Tibial nerve (tissue), 4 donors: ENCODE measurements at regions not wholly inside any gene's neighbourhood (a gene's known extent, or its start where the extent isn't known, plus 50 kb on each side); places are given as distances from the start of the nearest gene placed in this dataset.

ENCODE experiments used
- DNase-seq, 2 donors: peaks; one replicate each; pipeline ENCODE4 v3.0.0-alpha.2; 2019; ENCODE audit warnings: low spot score in 2 of 2
- H3K27ac ChIP-seq, 4 donors: fragments of 200-600 bp; sonication (generic) in 3 of 4; one replicate each; pipeline ENCODE4 v1.5.1; 2017 to 2019; ENCODE audit warnings: mild to moderate bottlenecking in 1 of 4
- H3K27me3 ChIP-seq, 2 donors: fragments of 200-600 bp; sonication (generic) in 1 of 2; one replicate each; pipeline versions ENCODE4 v1.5.1 to v1.6.0; 2017 to 2019
- H3K36me3 ChIP-seq, 3 donors: fragments of 200-600 bp; sonication (generic); one replicate each; pipeline ENCODE4 v1.5.1; 2018 to 2019
- H3K4me1 ChIP-seq, 4 donors: fragments of 200-600 bp; sonication (generic) in 3 of 4; one replicate each; pipeline ENCODE4 v1.5.1; 2017 to 2019
- H3K4me3 ChIP-seq, 4 donors: fragments of 200-600 bp; sonication (generic) in 3 of 4; one replicate each; pipeline ENCODE4 v1.5.1; 2017 to 2019; ENCODE audit warnings: mild to moderate bottlenecking in 1 of 4, moderate library complexity in 1 of 4
- H3K9me3 ChIP-seq, 4 donors: fragments of 200-600 bp; sonication (generic) in 3 of 4; one replicate each; pipeline ENCODE4 v1.5.1; 2017 to 2019
- CTCF ChIP-seq, 5 experiments: fragments of 200-600 bp in 3 of 5; fragments of 450-650 bp in 2 of 5; sonication (generic) in 3 of 5; IDR thresholded peaks; one replicate each; pipeline ENCODE4 v1.5.1; 2016 to 2019; ENCODE audit warnings: antibody characterized with exemption in 5 of 5, mild to moderate bottlenecking in 3 of 5, moderate library complexity in 2 of 5
- EP300 ChIP-seq, 2 donors: sonication (generic); formaldehyde crosslinking; IDR thresholded peaks; one replicate each; pipeline ENCODE4 v1.6.1; 2017; ENCODE audit warnings: antibody characterized with exemption in 2 of 2, mild to moderate bottlenecking in 1 of 2
- POLR2A ChIP-seq, 2 donors: fragments of 450-650 bp; IDR thresholded peaks; one replicate each; pipeline ENCODE4 v1.6.1; 2017; ENCODE audit warnings: antibody characterized with exemption in 2 of 2, mild to moderate bottlenecking in 2 of 2, moderate library complexity in 2 of 2
- WGBS, 2 donors: methylation state at CpG; one replicate each; pipeline ENCODE4 v1.1.5; 2018; 5-methylcytosine and 5-hydroxymethylcytosine counted together

DNA sequence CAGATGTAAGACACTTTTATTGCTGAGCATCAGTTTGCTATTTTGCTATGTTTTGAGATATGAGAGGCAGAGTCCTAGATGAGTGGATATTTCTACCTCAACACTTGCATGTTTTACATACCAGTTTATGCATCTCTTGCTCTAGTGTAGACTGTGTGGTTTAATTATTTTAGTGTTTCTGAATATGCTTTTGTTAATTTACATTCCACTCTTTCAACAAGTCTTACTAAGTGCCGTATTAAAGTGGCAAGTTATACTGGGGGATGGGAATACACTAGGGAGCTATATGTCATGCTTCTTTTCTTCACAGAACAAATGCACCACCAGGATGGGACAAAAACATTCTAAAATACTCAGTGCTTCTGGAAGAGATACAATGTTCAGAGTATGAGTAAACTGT lies 507.7 kb upstream of the PRMT6 start:
- no peak overlapping the region for H3K27ac ChIP-seq
- H3K4me3 ChIP-seq: no peak overlapping the region
- no peaks in the 10 kb centered on the region for H3K27me3 ChIP-seq
- no peaks in the 10 kb centered on the region for H3K36me3 ChIP-seq
- H3K4me1 ChIP-seq: no peaks in the 10 kb centered on the region
- no peak for DNase-seq
- TF ChIP-seq EP300 (IDR thresholded peaks at IDR 0.05) (no peak), CTCF (IDR thresholded peaks at IDR 0.05) (no peak), POLR2A (IDR thresholded peaks at IDR 0.05) (no peak)
- WGBS, 2 donors: 53% methylated on average over 1 of the region's 1 CpG
- no peaks in the 10 kb centered on the region for H3K9me3 ChIP-seq

DNA sequence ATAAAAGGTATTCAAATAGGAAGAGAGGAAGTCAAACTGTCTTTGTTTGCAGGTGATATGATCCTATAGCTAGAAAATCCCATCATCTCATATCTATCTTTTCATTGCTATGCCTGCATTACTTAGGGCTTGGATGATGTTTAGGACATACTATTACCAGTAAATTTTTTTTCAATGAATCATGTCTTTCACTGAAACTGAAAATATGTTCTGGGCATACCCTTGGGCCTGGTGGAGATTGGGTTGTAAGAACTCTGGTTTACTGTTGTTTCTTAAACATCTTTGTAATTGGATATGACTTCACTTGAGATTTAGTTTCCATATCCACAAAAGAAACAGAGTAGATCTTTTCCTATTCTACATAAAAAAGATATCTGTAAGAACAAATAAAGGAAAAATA lies 502.2 kb upstream of the PRMT6 start:
- no peaks in the 10 kb centered on the region for H3K36me3 ChIP-seq
- DNase-seq: no peak
- no peaks in the 10 kb centered on the region for H3K4me1 ChIP-seq
- H3K27ac ChIP-seq: no peak overlapping the region
- no peaks in the 10 kb centered on the region for H3K27me3 ChIP-seq
- peaks cover 0 to 3% (median 1%) of the 10 kb centered on the region in 4 donors for H3K9me3 ChIP-seq
- TF ChIP-seq EP300 (IDR thresholded peaks at IDR 0.05): no peak
- TF ChIP-seq CTCF (IDR thresholded peaks at IDR 0.05): no peak
- no peak for TF ChIP-seq POLR2A (IDR thresholded peaks at IDR 0.05)
- H3K4me3 ChIP-seq: no peak overlapping the region

DNA sequence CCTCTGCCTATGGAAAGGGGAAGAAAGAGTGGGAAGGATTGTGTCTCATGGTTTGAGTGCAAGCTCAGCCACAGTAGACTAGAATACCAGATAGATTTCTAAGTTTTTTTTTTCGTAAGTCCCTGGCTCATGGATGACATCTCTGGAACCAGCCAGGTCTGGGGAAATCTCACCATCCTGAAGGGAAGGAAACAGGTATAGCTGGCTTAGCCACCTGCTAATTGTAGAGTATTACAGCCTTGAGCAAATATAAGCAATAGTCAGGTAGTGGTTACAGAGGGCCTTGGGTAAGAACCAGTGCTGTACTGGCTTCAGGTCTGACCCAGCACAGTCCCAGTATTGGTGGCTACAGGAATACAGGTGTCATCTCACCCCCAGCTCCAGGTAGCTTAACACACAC lies 500.9 kb upstream of the PRMT6 start:
- no peak for DNase-seq
- no peaks in the 10 kb centered on the region for H3K27me3 ChIP-seq
- no peaks in the 10 kb centered on the region for H3K36me3 ChIP-seq
- WGBS, 2 donors: 87 to 90% methylated on average over 1 of the region's 1 CpG
- H3K9me3 ChIP-seq: peaks cover 0 to 3% (median 1%) of the 10 kb centered on the region in 4 donors
- TF ChIP-seq POLR2A (IDR thresholded peaks at IDR 0.05) (no peak), CTCF (IDR thresholded peaks at IDR 0.05) (no peak), EP300 (IDR thresholded peaks at IDR 0.05) (no peak)
- H3K4me3 ChIP-seq: no peak overlapping the region
- H3K27ac ChIP-seq: no peak overlapping the region
- H3K4me1 ChIP-seq: no peaks in the 10 kb centered on the region

- H3K4me1 ChIP-seq: peaks cover 0 to 4% (median 0%) of the 10 kb centered on the region in 4 donors
- TF ChIP-seq POLR2A (IDR thresholded peaks at IDR 0.05) (no peak), CTCF (IDR thresholded peaks at IDR 0.05) (no peak)
- 74 to 84% methylated on average over 2 of the region's 2 CpGs for WGBS, 2 donors
- H3K9me3 ChIP-seq: no peaks in the 10 kb centered on the region
- no peak overlapping the region for H3K4me3 ChIP-seq
- no peaks in the 10 kb centered on the region for H3K27me3 ChIP-seq
- H3K36me3 ChIP-seq: no peaks in the 10 kb centered on the region
- no peak overlapping the region for H3K27ac ChIP-seq
- no peak for DNase-seq
Measured at GRCh38 chr1:106564192-106564591, 492.3 kb upstream of the PRMT6 start.

DNA sequence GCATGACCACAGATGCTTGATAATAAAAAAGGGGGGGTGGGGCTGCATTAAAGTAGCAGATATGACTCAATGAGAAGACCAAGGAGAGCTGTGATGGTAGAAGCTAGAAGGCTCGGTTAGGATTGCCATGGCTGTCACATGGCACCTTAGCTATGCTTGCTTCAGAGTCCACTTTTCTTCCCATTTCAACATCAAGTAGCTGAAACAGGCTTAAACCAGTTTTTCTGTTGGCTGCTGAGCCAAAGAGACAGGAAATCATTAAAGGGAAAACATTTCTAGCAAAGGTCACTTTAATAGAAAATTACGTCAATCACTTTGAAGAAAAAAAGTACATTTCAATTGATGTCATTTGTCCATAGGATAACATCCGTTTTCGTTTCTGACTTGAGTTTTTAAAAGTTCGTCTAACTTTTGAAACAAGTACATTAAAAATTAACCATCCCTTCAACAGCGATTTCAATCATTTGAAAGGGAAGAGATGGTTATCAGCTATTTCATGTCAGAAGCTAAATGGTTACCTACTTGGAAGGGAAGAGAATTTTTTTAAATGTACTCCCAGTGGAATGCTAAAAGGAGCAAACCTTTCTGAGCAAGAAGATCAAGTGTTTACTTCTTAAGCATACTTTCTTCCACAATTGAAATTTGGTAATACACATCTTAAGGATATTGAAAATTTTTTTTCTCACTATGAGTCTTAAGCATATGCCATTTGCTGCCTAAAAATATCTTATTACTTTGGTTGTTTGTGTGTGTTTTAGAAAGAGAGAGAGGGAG lies 488.1 kb upstream of the PRMT6 start:
- WGBS, 2 donors: 59 to 69% methylated on average over 6 of the region's 6 CpGs
- Histone ChIP-seq H3K9me3 (no peaks in the 10 kb centered on the region), H3K27me3 (no peaks in the 10 kb centered on the region), H3K4me1 (peaks cover 0 to 4% (median 0%) of the 10 kb centered on the region in 4 donors), H3K36me3 (no peaks in the 10 kb centered on the region), H3K27ac (no peak overlapping the region), H3K4me3 (no peak overlapping the region)
- TF ChIP-seq POLR2A (IDR thresholded peaks at IDR 0.05) (no peak), CTCF (IDR thresholded peaks at IDR 0.05) (no peak), EP300 (IDR thresholded peaks at IDR 0.05) (no peak)
- DNase-seq: no peak
